ENCODE measurements at regions not wholly inside any gene's neighbourhood (a gene's known extent, or its start where the extent isn't known, plus 50 kb on each side); places are given as distances from the start of the nearest gene placed in this dataset.

GRCh38 chrX:101999644-102000539 lies 68.1 kb upstream of the ZMAT1 start:
- CTCF ChIA-PET, result interaction anchor here (0.6 kb wide), 1 partner anchor 294 kb away, joined by 5 read pairs; no protein-coding TSS in a partner anchor

DNA sequence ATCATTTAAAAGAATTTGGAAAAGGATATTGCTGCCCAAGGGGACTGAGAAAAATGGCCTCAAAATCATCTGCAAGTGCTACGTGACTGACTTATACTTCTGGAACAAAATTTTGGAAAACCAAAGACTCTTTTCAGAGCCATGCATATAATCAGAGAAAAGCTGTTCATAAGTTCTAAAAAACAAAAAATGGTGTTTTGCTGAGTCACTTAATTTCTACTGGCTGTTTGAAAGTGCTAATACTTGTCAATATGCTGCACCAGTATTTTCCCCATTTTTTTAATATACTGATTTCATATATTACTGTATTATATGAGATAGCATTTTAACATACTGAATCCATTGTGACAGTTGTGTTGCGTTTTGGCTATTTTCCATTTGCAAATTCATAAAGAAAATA lies 61.5 kb upstream of the ZMAT1 start:
- CTCF ChIA-PET, result no interaction called here
- POLR2A ChIA-PET, result no interaction called here
- TF ChIP-seq, protein P1, sequence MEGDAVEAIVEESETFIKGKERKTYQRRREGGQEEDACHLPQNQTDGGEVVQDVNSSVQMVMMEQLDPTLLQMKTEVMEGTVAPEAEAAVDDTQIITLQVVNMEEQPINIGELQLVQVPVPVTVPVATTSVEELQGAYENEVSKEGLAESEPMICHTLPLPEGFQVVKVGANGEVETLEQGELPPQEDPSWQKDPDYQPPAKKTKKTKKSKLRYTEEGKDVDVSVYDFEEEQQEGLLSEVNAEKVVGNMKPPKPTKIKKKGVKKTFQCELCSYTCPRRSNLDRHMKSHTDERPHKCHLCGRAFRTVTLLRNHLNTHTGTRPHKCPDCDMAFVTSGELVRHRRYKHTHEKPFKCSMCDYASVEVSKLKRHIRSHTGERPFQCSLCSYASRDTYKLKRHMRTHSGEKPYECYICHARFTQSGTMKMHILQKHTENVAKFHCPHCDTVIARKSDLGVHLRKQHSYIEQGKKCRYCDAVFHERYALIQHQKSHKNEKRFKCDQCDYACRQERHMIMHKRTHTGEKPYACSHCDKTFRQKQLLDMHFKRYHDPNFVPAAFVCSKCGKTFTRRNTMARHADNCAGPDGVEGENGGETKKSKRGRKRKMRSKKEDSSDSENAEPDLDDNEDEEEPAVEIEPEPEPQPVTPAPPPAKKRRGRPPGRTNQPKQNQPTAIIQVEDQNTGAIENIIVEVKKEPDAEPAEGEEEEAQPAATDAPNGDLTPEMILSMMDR (IDR thresholded peaks at IDR 0.05; ENCODE audit: low read depth, low read length), result no peak
- Histone ChIP-seq H3K27ac (ENCODE audit: low read depth, low read length) (no peak overlapping the region), H3K9me3 (ENCODE audit: control insufficient read depth, insufficient read depth, low read length) (no peaks in the 10 kb centered on the region), H3K4me3 (ENCODE audit: low read depth, low read length) (no peak overlapping the region), H3K27me3 (ENCODE audit: control insufficient read depth, insufficient read depth, low read length) (no peaks in the 10 kb centered on the region)
- no peak for DNase-seq (ENCODE audit: low read depth, low spot score)

More at GRCh38 chrX:101999644-102000539, 68.1 kb upstream of the ZMAT1 start:
- no peaks in the 10 kb centered on the region for H3K27me3 ChIP-seq (ENCODE audit: control insufficient read depth, insufficient read depth, low read length)
- POLR2A ChIA-PET, result no interaction called here
- TF ChIP-seq, protein P1 (IDR thresholded peaks at IDR 0.05; ENCODE audit: low read depth, low read length), result no peak
- no peak overlapping the region for H3K4me3 ChIP-seq (ENCODE audit: low read depth, low read length)
- DNase-seq (ENCODE audit: low read depth, low spot score), result no peak
- no peak overlapping the region for H3K27ac ChIP-seq (ENCODE audit: low read depth, low read length)
- H3K9me3 ChIP-seq (ENCODE audit: control insufficient read depth, insufficient read depth, low read length), result no peaks in the 10 kb centered on the region; the same call in 1 of the 2 replicates

- no peak for DNase-seq (ENCODE audit: low read depth, low spot score)
- Histone ChIP-seq H3K4me3 (ENCODE audit: low read depth, low read length) (no peak overlapping the region), H3K27me3 (ENCODE audit: control insufficient read depth, insufficient read depth, low read length) (no peaks in the 10 kb centered on the region), H3K9me3 (ENCODE audit: control insufficient read depth, insufficient read depth, low read length) (no peaks in the 10 kb centered on the region), H3K27ac (ENCODE audit: low read depth, low read length) (no peak overlapping the region)
- CTCF ChIA-PET, result no interaction called here
- POLR2A ChIA-PET, result no interaction called here
- TF ChIP-seq, protein P1 (IDR thresholded peaks at IDR 0.05; ENCODE audit: low read depth, low read length), result no peak
Observed at GRCh38 chrX:101986586-101986985, 54.8 kb upstream of the ZMAT1 start.
